Neural cell (in vitro differentiated cells): ENCODE measurements at regions not wholly inside any gene's neighbourhood (a gene's known extent, or its start where the extent isn't known, plus 50 kb on each side); places are given as distances from the start of the nearest gene placed in this dataset.

Source experiments
- CTCF ChIP-seq: fragments of 450-650 bp; IDR thresholded peaks from 2 replicates; pipeline ENCODE4 v1.5.1; 2014; ENCODE audit warnings: antibody characterized with exemption, mild to moderate bottlenecking, moderate library complexity; ENCODE audit not compliant: poor library complexity, severe bottlenecking
- EP300 ChIP-seq: fragments of 450-650 bp; conservative IDR thresholded peaks from 2 replicates; pipeline ENCODE4 v1.6.1; 2014; ENCODE audit warnings: antibody characterized with exemption, mild to moderate bottlenecking, moderate library complexity; ENCODE audit not compliant: poor library complexity, severe bottlenecking
- EZH2 ChIP-seq: fragments of 200-600, 300-800 bp; shearing (Covaris generic), sonication (generic); IDR thresholded peaks from 2 replicates; pipeline ENCODE4 v1.6.1; 2014; ENCODE audit warnings: antibody characterized with exemption, low read length, borderline replicate concordance, mild to moderate bottlenecking; ENCODE audit not compliant: insufficient read depth, poor library complexity, severe bottlenecking
- POLR2AphosphoS5 ChIP-seq: IDR thresholded peaks from 2 replicates; pipeline ENCODE4 v1.6.1; 2012
- RAD21 ChIP-seq: fragments of 450-650 bp; conservative IDR thresholded peaks from 2 replicates; pipeline ENCODE4 v1.6.1; 2014; ENCODE audit warnings: antibody characterized with exemption, mild to moderate bottlenecking, moderate library complexity

GRCh38 chr13:76296751-76297150 is 589.5 kb downstream of the KCTD12 start:
- no peak for TF ChIP-seq EZH2
- no peak for TF ChIP-seq CTCF
- TF ChIP-seq POLR2AphosphoS5: no peak
- no peak for TF ChIP-seq EP300
- no peak for TF ChIP-seq RAD21
